ENCODE measurements at regions not wholly inside any gene's neighbourhood (a gene's known extent, or its start where the extent isn't known, plus 50 kb on each side); places are given as distances from the start of the nearest gene placed in this dataset.

GRCh38 chr2:239762106-239762505 lies 263.0 kb downstream of the NDUFA10 start:
- no peak for DNase-seq (ENCODE audit: low spot score)

- no peak for DNase-seq (ENCODE audit: low spot score)
Measured at GRCh38 chr2:239760596-239760995, 264.5 kb downstream of the NDUFA10 start.

DNA sequence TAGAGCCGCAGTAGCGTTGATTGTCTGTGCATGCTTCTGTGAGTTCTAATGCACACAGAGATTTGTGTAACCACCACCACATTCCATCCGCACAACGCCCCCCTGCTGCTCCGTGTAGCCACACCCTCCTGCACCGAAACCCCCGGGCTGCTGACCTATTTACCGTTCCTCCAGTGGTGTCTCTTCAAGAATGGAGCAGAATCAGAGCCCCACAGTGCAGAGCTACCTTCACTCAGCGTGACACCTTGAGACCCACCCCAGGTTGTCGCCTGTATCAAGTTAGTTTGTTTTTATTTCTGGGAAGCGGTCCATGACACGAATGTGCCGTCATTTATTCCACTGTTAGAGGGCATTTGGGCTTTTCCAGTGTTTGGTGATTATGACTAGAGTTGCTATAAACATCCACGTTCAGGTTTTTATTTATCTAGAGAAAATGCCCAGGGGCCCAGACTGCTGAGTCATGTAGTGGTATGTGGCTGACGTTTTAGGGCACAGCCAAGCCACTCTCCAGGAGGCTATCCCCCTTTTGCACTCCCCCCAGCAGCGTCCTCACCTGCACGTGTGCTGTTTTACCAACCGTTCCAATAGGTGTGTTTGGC lies 266.8 kb downstream of the NDUFA10 start:
- DNase-seq (ENCODE audit: low spot score), result no peak

DNA sequence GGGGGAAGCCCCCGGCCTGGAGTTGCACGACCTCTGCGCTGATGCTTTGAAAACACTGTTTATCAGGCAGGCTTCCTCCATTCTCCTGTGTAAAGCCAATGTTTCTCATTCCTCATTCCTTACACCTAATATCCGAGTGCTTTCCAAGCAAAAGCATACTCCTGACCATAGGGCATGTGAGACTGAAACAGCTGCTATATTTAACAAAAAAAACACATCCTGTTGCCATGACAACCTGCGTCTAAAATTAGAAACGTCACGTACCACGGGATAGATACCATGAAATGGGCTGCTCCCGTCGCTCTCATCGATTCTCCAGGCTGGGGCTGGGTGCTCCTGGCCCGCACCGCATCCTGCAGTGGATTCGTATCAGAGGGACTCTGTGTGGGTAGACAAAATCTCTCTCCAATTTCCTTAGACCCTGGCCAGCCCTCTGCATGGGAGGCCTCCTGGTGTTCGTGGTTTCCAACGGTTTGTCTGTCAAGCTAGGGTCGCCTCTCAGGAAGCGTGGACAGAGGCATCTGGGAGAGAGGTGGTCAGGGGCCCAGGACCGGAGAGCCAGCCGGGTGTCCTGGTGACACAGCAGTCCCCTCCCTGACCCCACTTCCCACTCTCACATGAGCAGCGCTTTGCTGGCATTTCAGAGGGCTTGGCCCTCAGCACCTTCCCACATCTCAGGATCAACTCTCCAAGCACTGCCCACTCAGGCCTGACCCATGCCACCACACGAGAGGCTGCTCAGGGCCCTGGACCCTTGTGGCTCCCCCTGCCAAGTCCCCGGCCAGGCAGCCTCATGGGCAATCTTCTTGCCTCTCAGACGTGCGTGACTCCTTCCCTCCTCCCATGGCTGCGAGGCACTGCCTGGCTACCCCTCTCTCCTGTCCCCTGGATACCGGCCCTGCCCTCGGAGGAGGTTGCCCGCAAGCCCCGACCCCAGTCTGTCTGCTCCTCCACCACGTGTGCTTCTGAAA lies 268.1 kb downstream of the NDUFA10 start:
- no peak for DNase-seq (ENCODE audit: low spot score)

DNA sequence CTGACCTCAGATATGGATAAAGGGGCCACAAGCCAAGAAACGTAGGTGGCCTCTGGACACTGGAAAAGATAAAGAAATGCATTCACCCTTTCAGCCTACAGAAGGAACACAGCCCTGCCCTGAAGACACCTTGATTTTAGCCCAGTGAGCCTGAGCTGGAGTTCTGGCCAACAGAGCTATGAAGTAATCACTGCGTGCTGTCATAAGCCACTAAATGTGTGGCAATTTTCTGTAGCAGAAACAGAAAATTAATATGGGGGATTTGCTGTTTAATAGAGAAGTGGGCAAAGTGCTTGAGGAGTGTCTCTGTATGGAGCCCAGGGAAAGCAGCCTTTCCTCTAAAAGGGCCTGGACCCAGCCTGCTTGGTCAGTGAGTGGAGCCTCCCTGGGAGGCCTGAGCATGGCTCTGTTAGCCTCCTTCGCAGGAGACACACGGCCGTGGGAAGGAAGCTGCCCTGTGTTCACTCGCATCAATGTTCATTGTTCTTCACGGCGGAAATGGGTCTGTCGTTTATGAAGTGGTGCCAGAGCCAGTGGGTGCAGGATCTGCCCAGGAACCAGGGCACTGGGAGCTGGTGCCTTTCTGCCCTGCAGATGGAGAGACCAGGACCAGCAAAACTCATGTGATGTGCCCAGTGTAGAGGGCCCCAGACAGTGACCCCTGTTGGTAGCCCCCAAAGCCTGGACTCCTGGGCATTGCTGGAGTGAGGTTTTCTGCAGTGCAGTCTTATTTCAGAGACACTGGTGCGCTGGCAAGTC lies 268.9 kb downstream of the NDUFA10 start:
- DNase-seq (ENCODE audit: low spot score), result no peak

DNA sequence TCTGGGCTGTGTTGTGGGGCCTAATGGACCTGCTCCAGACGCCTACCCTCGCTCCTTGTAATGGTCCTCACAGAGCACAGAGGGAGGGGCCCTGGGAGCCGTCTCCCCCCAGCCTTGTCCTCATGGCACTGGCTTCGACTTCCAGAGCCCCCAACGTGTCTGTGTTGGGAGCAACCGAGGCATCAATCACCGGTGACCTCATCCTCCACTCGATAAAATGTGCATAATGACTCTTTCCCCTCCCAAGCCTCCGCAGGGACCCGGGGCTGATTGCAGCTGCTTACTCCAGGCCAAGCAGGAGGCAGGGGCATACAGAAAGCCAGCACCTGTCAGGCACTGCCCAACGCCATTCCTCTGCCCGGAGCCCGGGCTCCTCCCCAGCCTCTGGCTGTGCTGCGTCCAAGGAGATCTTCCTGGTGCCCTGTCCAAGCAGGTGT lies 271.7 kb downstream of the NDUFA10 start:
- no peak for DNase-seq (ENCODE audit: low spot score)

GRCh38 chr2:239752951-239753350 lies 272.2 kb downstream of the NDUFA10 start:
- no peak for DNase-seq (ENCODE audit: low spot score)

GRCh38 chr2:239751679-239752355 lies 273.3 kb downstream of the NDUFA10 start:
- DNase-seq (ENCODE audit: low spot score), result no peak

GRCh38 chr2:239750929-239751678 lies 274.0 kb downstream of the NDUFA10 start:
- no peak for DNase-seq (ENCODE audit: low spot score)

- no peak for DNase-seq (ENCODE audit: low spot score)
Measured at GRCh38 chr2:239750045-239750835, 274.9 kb downstream of the NDUFA10 start.

- no peak for DNase-seq (ENCODE audit: low spot score)
Measured at GRCh38 chr2:239749272-239749873, 275.8 kb downstream of the NDUFA10 start.

GRCh38 chr2:239748811-239749210 lies 276.3 kb downstream of the NDUFA10 start:
- DNase-seq (ENCODE audit: low spot score), result no peak

DNA sequence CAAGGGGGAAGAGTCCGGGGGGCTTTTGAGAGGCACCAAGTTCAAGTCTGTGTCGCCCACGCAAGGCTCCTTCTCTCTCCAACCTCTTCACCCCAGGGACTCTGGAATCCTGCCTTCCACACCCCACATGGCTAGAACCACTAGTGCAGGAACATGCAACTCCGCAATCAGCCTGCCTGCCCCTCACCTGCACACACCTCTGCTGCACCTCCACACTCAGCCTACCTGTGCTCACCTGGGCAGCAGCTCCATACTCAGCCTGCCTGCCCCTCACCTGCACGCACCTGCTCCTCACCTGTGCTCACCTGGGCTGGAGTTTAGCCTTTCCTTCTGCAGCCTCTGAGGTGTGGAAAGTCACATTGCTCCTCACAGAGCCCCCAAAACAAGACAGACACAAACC lies 277.4 kb downstream of the NDUFA10 start:
- no peak for DNase-seq (ENCODE audit: low spot score)

DNA sequence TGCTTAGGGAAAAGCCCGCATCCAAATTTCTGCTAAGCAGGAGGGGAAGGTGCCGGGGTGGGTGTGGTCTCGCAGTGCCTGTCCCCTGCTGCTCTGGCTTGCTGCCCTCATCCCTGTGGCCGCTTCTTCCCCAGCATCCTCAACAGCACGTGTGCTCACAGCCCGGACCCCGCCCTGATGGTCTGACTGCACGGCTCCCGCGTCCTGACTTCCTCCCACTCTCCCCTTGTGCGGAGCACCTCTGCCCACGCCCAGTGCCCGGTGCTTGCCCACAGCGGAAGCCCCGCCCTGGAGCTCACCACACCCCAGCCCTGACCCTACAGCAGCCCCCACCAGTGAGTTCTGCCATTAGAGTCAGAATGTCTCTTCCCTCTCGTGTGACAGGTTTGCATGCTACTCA lies 277.9 kb downstream of the NDUFA10 start:
- DNase-seq (ENCODE audit: low spot score), result no peak

DNA sequence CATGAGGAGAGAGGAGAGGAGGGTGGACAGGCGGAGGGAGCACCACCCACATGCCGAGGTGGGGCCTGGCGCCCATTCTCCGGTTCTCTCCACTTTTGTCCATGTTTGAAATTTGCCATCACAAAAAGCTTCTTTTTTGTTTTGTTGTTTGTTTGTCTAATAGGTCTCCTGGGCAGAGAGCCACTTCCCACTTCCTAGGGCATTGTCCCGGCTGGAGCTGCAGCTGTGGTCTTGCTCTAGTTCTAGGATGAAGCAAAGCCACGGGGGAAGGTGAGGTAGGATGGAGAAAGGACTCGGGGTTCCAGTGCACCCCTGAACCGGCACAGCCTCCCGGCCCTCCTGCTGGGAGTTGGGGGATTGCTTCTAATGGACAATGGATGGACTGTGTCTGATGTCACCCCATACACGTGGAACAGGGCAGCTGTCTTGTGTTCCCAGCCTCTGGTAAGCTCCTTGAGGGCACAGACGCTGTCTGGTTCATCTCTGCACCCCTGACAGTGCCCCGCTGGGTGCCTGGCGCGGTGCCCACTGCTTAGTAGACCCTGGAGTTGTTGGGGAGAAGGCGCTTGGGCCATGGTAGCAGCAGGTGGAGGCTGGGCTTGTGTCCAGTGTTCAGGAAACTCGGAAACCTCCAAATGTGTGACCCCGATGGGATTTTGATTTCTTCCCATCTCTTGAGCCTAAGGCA lies 278.4 kb downstream of the NDUFA10 start:
- DNase-seq (ENCODE audit: low spot score), result no peak

DNA sequence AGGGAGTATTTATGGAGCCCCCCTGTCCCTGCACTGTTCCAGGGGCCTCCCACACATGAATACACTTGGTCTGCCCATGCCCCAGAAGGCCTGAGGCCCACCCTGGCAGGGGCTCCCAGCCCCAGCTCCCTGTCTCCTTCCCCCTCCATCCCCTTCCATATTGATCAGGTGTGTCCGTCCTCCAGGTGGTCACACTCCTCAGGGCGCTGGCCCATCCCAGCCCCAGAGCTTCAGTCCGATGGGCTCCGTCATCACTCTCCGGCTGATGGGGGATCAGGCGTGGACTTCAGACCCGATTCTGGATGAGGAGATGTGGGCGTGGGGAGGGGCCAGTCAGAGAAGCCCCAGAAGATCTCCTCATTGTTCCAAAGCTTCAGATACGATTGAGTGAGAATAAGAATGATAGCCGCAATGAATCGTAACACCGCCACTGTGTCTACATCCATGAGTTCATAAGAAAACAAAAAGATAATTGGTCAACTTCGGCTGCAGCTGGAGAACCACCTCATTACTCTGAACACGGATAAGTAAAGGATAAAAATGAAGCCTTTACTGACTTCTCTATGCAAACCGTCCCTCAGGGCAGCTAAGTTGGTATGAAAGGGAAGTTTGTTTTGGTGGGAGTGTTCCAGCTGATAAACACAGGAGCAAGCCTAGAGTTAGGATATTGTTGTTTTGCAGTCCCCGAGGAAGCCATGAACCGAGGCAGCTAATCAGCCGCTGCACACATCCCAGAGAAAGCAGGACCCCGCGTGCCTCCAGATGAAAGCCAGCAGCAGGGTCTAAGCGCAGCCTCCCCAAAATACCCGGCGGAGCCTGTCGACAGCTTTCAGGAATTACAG lies 279.5 kb downstream of the NDUFA10 start:
- no peak for DNase-seq (ENCODE audit: low spot score)

DNA sequence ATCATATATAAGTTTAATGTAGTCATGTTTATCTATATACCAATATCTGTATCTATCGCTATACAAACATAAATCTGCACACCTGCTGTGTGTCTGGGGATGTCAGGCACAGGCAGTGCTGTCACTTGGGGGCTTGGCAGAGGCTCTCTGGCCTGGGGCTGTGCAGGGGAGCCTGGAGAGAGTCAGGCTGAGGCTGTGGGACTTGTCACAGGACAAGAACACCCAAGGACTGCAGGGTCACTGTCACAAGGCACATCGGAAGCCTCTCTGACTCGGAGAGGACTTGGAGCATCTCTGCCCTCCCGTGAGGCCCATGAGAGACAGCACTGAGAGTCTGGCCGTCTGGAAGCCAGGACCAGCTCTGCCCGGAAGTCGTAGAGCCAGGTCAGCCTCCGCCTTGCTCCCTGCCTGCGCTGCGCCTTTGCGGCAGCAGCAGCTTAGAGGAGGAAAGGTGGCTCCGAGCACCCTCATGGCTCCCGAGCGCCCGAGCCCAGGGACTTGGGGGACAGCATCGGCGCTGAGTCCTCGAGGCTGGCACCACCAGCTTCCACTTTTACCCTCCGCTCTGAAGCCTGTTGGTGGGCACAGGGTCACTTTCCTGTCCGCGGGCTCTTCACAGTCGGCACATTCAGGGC lies 280.3 kb downstream of the NDUFA10 start:
- no peak for DNase-seq (ENCODE audit: low spot score)

DNA sequence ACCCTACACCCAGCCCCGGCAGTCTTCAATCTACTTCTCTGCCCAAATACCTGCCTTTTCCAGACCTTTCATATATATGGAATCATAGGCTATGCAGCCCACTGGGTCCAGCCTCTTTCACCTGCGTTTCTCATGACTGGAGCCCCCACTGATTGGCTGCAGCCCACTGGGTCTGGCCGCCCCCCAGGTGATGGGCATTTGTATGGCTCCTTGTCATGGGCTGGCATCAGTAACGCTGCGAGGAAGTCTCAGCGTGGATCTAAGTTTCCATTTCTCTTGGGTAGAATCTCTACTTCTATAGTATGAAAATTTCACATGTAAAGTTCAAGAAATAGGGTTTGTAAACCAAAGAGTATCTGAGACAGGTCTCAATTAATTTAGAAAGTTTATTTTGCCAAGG lies 281.9 kb downstream of the NDUFA10 start:
- no peak for DNase-seq (ENCODE audit: low spot score)

All from LoVo (cell line).